ENCODE measurements at regions not wholly inside any gene's neighbourhood (a gene's known extent, or its start where the extent isn't known, plus 50 kb on each side); places are given as distances from the start of the nearest gene placed in this dataset.
"Not testable (repeated sequence)": the region's sequence is repeated elsewhere in the genome, so short reads cannot be mapped to it uniquely, and the experiment has no call there.

GRCh38 chr10:28984431-28984830 is 304.4 kb upstream of the LYZL1 start:
- peak; percentile 87 for FAIRE-seq
- TF ChIP-seq POLR2A (IDR thresholded peaks at IDR 0.05; ENCODE audit: low read depth, low read length) = no peak
- peak; percentile 63 for DNase-seq (ENCODE audit: insufficient read length, low spot score)

- DNase-seq (ENCODE audit: insufficient read length, low spot score) (no peak), FAIRE-seq (no peak)
- no peak for TF ChIP-seq POLR2A (IDR thresholded peaks at IDR 0.05; ENCODE audit: low read depth, low read length)
Observed at GRCh38 chr10:28985137-28985885, 303.6 kb upstream of the LYZL1 start.

- no peak for FAIRE-seq
- DNase-seq (ENCODE audit: insufficient read length, low spot score) = no peak
- no peak for TF ChIP-seq POLR2A (IDR thresholded peaks at IDR 0.05; ENCODE audit: low read depth, low read length)
Observed at GRCh38 chr10:28986117-28986792, 302.6 kb upstream of the LYZL1 start.

DNA sequence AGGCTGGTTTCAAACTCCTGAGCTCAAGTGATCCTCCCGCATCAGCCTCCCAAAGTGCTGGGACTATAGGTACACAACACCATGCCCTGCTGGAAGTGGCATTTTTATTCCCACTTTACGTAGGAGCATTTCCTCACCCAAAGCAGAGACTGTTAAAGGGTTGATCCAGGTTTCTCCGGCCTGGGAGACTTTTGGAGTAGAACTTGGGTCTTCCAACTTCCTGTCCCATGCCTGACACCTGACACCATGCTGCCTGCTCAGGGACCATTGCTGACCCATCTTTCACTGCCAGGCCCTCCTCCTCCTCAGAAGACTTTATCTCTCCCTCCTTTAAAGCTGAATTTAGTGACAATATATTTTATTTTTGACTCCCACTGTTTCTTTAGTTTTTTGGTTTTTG is 302.0 kb upstream of the LYZL1 start:
- DNase-seq (ENCODE audit: insufficient read length, low spot score) (no peak), FAIRE-seq (no peak)
- no peak for TF ChIP-seq POLR2A (IDR thresholded peaks at IDR 0.05; ENCODE audit: low read depth, low read length)

- TF ChIP-seq POLR2A (IDR thresholded peaks at IDR 0.05; ENCODE audit: low read depth, low read length) = no peak
- DNase-seq (ENCODE audit: insufficient read length, low spot score) = no peak
- no peak for FAIRE-seq
Observed at GRCh38 chr10:28987555-28988320, 301.1 kb upstream of the LYZL1 start.

- DNase-seq (ENCODE audit: insufficient read length, low spot score) (no peak), FAIRE-seq (no peak)
- no peak for TF ChIP-seq POLR2A (IDR thresholded peaks at IDR 0.05; ENCODE audit: low read depth, low read length)
Observed at GRCh38 chr10:28988980-28989379, 299.9 kb upstream of the LYZL1 start.

- FAIRE-seq (no peak), DNase-seq (ENCODE audit: insufficient read length, low spot score) (peak; percentile 32)
- TF ChIP-seq POLR2A (IDR thresholded peaks at IDR 0.05; ENCODE audit: low read depth, low read length) = no peak
Observed at GRCh38 chr10:28991333-28992270, 297.3 kb upstream of the LYZL1 start.

DNA sequence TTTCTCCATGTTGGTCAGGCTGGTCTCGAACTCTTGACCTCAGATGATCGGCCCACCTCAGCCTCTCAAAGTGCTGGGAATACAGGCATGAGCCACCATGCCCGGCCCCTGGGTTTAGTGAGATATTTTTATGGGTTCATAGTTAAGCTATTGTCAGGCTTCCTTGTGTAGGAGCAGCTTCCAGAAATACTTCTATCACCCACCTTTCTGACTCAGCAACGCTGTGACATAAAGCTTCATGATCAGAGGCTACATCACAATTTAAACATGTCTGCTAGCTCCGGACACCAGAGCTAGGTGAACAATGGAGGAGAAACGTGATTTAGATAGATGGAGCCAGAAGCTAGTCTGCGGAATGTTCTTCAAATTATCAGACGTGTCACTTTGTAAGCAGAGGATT is 295.8 kb upstream of the LYZL1 start:
- FAIRE-seq (no peak), DNase-seq (ENCODE audit: insufficient read length, low spot score) (no peak)
- no peak for TF ChIP-seq POLR2A (IDR thresholded peaks at IDR 0.05; ENCODE audit: low read depth, low read length)

- no peak for FAIRE-seq
- TF ChIP-seq POLR2A (IDR thresholded peaks at IDR 0.05; ENCODE audit: low read depth, low read length) = no peak
- no peak for DNase-seq (ENCODE audit: insufficient read length, low spot score)
Observed at GRCh38 chr10:28993861-28994260, 295.0 kb upstream of the LYZL1 start.

- FAIRE-seq; DNase-seq (ENCODE audit: insufficient read length, low spot score): not testable (repeated sequence)
Observed at GRCh38 chr10:28994802-28995201, 294.1 kb upstream of the LYZL1 start.

DNA sequence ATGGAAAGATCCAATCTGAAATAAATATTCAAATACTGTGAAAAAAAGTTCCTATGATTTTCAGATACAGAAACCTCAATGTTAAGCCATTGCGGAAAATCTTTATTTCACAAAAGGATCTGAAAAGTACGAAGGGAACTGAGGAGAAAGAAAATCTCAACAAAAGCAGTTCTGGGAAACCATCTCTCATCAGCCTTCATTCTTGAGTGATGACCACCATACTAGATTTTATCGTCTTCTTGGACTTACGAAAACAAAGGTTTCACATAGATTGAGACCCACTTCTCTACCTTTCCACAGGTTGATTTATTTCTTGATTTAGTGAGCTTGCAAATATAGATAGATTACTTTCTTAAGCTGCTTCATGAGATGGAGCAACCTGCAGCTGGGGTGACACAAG is 293.4 kb upstream of the LYZL1 start:
- no peak for DNase-seq (ENCODE audit: insufficient read length, low spot score)
- no peak for TF ChIP-seq POLR2A (IDR thresholded peaks at IDR 0.05; ENCODE audit: low read depth, low read length)
- FAIRE-seq = no peak

GRCh38 chr10:28996345-28996744 is 292.5 kb upstream of the LYZL1 start:
- DNase-seq (ENCODE audit: insufficient read length, low spot score) (no peak), FAIRE-seq (no peak)
- TF ChIP-seq POLR2A (IDR thresholded peaks at IDR 0.05; ENCODE audit: low read depth, low read length) = no peak

DNA sequence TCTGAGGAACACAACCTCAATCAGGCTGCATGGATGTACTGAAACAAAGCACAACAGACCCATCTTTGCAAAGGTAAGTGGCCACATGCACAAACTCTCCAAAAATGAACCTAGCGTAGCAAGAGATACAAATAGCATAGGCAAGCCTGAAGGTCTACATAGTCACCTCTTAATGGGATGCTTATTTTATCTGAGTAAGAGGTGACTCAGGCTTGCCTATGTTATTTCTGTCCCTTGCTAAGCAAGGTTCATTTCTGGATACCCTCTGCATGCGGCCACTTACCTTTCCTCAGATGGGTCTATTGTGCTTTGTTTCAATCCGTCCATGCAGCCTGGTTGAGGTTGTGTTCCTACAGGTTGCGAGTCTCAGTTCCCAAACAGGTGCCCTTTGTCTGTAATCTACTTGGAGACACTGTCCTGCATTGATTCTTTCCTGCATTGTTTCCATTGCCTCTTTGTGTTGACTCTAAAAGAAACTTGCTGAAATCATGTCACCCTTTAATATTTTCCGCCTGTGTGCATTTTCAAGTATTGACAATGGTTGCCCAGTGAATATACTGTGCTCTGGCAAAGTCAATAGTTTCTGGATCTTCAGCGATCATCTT is 291.8 kb upstream of the LYZL1 start:
- FAIRE-seq = no peak
- DNase-seq (ENCODE audit: insufficient read length, low spot score) = no peak
- TF ChIP-seq POLR2A (IDR thresholded peaks at IDR 0.05; ENCODE audit: low read depth, low read length) = no peak

Data from H54 (cell line).